Chondrocyte (in vitro differentiated cells): ENCODE measurements at regions not wholly inside any gene's neighbourhood (a gene's known extent, or its start where the extent isn't known, plus 50 kb on each side); places are given as distances from the start of the nearest gene placed in this dataset.

Experiments
- DNase-seq: peaks from one replicate; pipeline ENCODE4 v3.0.0; 2021; ENCODE audit warnings: mixed read lengths, low spot score
- H3K27ac Mint-ChIP-seq: one replicate; pipeline ENCODE4 v1.8.0; 2021; ENCODE audit warnings: mild to moderate bottlenecking, moderate library complexity, mixed read lengths; ENCODE audit not compliant: unreplicated experiment
- H3K27me3 Mint-ChIP-seq: 2 replicates; pipeline ENCODE4 v1.8.0; 2021; ENCODE audit warnings: low read depth, mixed read lengths
- H3K36me3 Mint-ChIP-seq: 2 replicates; pipeline ENCODE4 v1.8.0; 2021; ENCODE audit warnings: low read depth, mixed read lengths
- H3K4me1 Mint-ChIP-seq: 2 replicates; pipeline ENCODE4 v1.8.0; 2021; ENCODE audit warnings: low read depth, mild to moderate bottlenecking, mixed read lengths
- H3K4me3 Mint-ChIP-seq: one replicate; pipeline ENCODE4 v1.8.0; 2021; ENCODE audit warnings: mild to moderate bottlenecking, moderate library complexity, mixed read lengths; ENCODE audit not compliant: unreplicated experiment
- H3K9me3 Mint-ChIP-seq: 2 replicates; pipeline ENCODE4 v1.8.0; 2021; ENCODE audit warnings: low read depth, mixed read lengths
- TF ChIP-seq, protein P1 (sequence below): fragments of 200-600 bp; sonication (generic); IDR thresholded peaks from 2 replicates; pipeline ENCODE4 v1.5.0; 2021; ENCODE audit warnings: antibody characterized with exemption, mild to moderate bottlenecking, moderate library complexity

- H3K27me3 Mint-ChIP-seq = no peaks in the 10 kb centered on the region
- H3K36me3 Mint-ChIP-seq = no peaks in the 10 kb centered on the region
- no peaks in the 10 kb centered on the region for H3K4me1 Mint-ChIP-seq
- H3K9me3 Mint-ChIP-seq = peaks cover 3% of the 10 kb centered on the region
- no peak for DNase-seq
- H3K27ac Mint-ChIP-seq = no peak overlapping the region
- H3K4me3 Mint-ChIP-seq = no peak overlapping the region
- TF ChIP-seq, protein P1, sequence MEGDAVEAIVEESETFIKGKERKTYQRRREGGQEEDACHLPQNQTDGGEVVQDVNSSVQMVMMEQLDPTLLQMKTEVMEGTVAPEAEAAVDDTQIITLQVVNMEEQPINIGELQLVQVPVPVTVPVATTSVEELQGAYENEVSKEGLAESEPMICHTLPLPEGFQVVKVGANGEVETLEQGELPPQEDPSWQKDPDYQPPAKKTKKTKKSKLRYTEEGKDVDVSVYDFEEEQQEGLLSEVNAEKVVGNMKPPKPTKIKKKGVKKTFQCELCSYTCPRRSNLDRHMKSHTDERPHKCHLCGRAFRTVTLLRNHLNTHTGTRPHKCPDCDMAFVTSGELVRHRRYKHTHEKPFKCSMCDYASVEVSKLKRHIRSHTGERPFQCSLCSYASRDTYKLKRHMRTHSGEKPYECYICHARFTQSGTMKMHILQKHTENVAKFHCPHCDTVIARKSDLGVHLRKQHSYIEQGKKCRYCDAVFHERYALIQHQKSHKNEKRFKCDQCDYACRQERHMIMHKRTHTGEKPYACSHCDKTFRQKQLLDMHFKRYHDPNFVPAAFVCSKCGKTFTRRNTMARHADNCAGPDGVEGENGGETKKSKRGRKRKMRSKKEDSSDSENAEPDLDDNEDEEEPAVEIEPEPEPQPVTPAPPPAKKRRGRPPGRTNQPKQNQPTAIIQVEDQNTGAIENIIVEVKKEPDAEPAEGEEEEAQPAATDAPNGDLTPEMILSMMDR = no peak
Observed at GRCh38 chr15:25565470-25566264, 126.8 kb upstream of the UBE3A start.

GRCh38 chr15:25563596-25563995 lies 124.8 kb upstream of the UBE3A start:
- H3K27ac Mint-ChIP-seq = no peak overlapping the region
- H3K27me3 Mint-ChIP-seq = no peaks in the 10 kb centered on the region
- no peak overlapping the region for H3K4me3 Mint-ChIP-seq
- TF ChIP-seq, protein P1 = no peak
- DNase-seq = no peak
- no peaks in the 10 kb centered on the region for H3K36me3 Mint-ChIP-seq
- peaks cover 3% of the 10 kb centered on the region for H3K9me3 Mint-ChIP-seq
- H3K4me1 Mint-ChIP-seq = no peaks in the 10 kb centered on the region

- H3K4me1 Mint-ChIP-seq = no peaks in the 10 kb centered on the region
- DNase-seq = no peak
- H3K27me3 Mint-ChIP-seq = no peaks in the 10 kb centered on the region
- no peak overlapping the region for H3K27ac Mint-ChIP-seq
- no peaks in the 10 kb centered on the region for H3K36me3 Mint-ChIP-seq
- H3K4me3 Mint-ChIP-seq = no peak overlapping the region
- TF ChIP-seq, protein P1 = no peak
- H3K9me3 Mint-ChIP-seq = no peaks in the 10 kb centered on the region
Observed at GRCh38 chr15:25557926-25558325, 119.1 kb upstream of the UBE3A start.

DNA sequence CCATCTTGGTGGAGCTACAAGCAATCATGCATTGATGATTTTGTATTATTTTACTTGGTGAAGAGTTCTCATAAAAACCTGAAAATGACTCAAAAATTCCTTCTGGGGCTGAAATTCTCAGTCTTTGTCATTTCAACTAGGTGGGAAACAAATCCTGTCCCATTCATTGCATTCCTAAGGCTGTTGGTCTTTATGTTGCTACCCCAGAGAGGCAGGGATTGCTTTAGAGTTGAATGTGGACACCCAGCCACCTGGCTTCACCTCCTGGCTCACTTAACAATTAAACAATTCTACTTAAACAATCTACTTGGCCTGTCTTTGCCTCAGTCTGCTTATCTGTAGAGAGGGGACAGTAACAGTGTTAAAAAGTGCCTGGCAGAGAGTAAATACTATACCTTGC lies 117.3 kb upstream of the UBE3A start:
- H3K4me1 Mint-ChIP-seq = no peaks in the 10 kb centered on the region
- H3K27me3 Mint-ChIP-seq = no peaks in the 10 kb centered on the region
- H3K4me3 Mint-ChIP-seq = no peak overlapping the region
- H3K9me3 Mint-ChIP-seq = no peaks in the 10 kb centered on the region
- TF ChIP-seq, protein P1 = no peak
- no peaks in the 10 kb centered on the region for H3K36me3 Mint-ChIP-seq
- H3K27ac Mint-ChIP-seq = no peak overlapping the region
- no peak for DNase-seq

DNA sequence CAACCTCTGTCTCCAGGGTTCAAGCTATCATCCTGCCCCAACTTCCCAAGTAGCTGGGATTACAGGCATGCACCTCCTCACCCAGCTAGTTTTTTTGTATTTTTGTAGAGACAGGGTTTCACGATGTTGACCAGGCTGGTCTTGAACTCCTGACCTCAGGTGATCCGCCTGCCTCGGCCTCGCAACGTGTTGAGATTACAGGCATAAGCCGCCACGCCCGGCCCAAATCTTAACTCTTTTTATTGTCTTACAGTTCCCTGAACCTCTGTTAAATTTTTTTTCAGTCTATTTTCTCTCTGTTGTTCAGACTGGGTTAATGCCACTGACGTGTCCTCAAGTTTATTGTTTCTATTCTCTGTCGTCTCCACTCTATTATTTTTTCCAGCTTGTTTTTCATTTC lies 115.8 kb upstream of the UBE3A start:
- Mint-ChIP-seq H3K36me3 (no peaks in the 10 kb centered on the region), H3K4me3 (no peak overlapping the region)

More for the DNA sequence above, 115.8 kb upstream of the UBE3A start:
- DNase-seq = no peak
- TF ChIP-seq, protein P1 = no peak
- H3K9me3 Mint-ChIP-seq = no peaks in the 10 kb centered on the region
- no peaks in the 10 kb centered on the region for H3K27me3 Mint-ChIP-seq
- H3K4me1 Mint-ChIP-seq = no peaks in the 10 kb centered on the region
- no peak overlapping the region for H3K27ac Mint-ChIP-seq
